NCI-H526 (cell line): ENCODE measurements at regions not wholly inside any gene's neighbourhood (a gene's known extent, or its start where the extent isn't known, plus 50 kb on each side); places are given as distances from the start of the nearest gene placed in this dataset.
"Not testable (repeated sequence)": the region's sequence is repeated elsewhere in the genome, so short reads cannot be mapped to it uniquely, and the experiment has no call there.

Experiments
- DNase-seq, 2 experiments: peaks; one replicate each; lab custom pipeline; 2025; lab: John Stamatoyannopoulos, UW

- DNase-seq = no peak
Observed at GRCh38 chr12:63040526-63041220, 105.7 kb upstream of the PPM1H start.

DNA sequence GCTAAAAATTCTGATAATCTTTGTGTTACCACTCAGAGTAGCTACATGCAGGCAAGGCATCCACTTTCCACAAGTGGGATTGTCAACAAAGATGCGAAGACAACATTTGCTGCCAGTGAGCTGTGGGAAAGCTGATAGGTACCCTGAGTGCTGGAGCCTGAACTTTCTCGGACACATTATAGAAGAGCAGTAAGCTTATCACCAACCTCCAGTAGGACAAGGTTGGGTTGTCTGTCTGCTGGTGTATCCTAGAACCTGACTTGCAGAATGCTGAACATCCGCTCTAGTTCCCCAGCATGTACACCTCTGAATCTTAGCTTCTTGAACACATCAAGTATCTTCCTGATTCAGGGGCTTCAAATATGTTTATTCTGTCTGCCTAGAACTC, 103.8 kb upstream of the PPM1H start:
- no peak for DNase-seq

DNA sequence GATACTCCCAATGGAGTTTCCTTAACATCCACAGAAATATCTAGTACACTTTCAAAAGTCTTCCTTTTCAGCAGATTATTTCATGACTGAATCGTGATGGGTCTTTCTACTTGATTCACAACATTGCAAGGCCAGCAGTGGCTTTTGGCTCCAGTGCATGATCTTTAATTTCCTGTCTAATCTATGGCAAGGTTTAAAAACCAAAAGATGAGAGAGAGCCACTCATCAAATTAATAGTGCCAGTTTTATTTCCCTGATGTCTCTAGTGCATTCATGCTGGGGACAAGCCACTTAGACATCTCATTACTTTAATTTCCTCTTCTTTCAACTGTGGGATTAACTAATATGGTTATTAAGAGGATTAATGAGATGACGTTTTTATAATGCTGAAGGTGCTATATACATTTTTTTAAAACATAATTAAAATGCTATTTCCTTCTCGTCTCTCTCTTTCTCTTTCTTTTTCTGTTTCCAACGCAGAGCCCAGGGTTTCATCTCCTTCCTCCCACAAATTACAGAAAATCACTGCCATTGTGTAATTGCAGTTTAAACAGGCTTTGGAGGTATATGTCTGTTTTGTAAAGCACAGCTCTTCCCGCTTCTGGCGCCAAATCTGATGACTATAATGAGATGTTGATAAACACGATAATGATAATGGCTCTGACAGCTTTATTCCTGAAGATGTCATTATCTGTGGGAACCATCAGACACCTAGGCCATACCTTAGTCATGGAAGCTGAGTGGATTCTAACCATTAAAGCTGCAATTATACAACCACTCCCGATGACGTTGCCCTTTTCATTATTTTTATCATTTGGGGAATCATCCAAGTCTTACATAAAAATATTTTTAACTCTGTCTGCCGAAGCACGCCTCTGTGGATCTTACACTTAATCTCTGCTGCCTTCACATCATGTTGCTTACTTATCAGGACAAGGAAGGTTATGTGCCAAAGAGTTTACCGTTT, 103.1 kb upstream of the PPM1H start:
- DNase-seq = no peak

GRCh38 chr12:63036974-63037335, 102.0 kb upstream of the PPM1H start:
- DNase-seq = no peak

DNA sequence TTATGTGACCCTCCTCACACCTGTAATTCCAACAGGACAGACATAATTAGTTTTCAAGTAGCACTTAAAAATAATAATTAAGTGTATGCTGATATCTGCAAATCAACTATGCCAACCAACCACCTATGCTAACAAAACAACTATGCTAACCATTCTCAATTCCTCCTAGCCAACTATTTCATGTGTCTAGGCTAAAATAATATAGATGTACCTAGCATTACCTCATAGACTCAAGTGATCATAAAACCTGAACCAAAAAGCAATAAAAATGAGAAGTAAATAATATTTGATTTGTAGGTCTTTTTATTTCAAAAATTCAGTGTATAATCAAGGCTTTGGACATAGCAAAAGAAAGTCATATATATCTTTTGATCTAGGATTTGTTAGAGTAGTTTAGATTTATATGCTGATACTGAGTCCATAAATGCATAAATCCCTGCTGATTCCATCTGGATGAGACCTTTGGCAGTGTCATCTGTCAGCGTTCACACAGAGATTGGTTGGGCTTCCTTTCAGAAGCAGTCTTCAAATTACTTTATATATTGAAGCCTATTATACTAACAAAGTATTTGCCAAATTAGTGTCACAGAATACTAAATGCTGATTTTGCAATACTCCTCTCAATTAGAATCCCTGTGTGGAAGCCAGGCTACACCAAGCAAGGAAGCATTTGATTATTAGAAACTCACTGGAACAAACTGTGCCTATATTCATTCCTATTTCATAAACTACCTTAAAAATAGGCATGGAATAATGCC, 101.4 kb upstream of the PPM1H start:
- DNase-seq = no peak

DNA sequence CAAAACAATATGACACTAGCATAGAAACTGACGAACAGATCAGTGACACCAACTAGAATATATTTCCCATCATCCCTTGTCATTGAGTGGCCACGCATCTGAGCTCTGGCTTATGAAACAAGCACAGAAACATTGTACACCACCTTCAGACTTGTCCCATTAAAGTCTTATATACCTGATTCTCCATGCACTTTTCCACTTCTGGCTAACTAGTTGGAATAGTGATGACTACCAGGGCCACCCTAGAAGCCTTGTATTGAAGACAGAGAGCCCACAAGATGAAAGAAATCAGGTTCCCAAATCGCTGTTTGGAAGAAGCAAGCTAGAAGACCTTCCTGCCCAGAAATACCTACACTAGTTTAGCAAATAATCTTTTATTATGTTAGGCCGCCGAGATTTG, 99.7 kb upstream of the PPM1H start:
- no peak for DNase-seq

- no peak for DNase-seq
Observed at GRCh38 chr12:63029676-63030075, 94.7 kb upstream of the PPM1H start.

DNA sequence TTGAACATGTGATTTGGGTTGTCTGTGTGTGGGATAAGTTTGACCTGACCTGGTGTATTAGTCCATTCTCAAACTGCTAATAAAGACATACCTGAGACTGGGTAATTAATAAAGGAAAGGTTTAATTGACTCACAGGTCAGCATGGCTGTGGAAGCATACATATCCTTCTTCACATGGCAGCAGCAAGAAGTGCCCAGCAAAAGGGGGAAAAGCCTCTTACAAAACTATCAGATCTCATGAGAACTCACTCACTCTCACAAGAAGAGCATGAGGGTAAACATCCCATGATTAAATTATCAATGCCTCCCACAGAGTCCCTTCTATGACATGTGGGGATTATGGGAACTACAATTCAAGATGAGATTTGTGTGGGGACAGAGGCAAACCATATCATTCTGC, 94.0 kb upstream of the PPM1H start:
- DNase-seq = no peak

GRCh38 chr12:63025116-63025515, 90.2 kb upstream of the PPM1H start:
- peak in 1 of 2 experiments; percentile 33 for DNase-seq

GRCh38 chr12:63023926-63024325, 89.0 kb upstream of the PPM1H start:
- no peak for DNase-seq

- peak in 1 of 2 experiments; percentile 7 for DNase-seq
Observed at GRCh38 chr12:63021116-63021515, 86.2 kb upstream of the PPM1H start.

GRCh38 chr12:63020269-63020668, 85.3 kb upstream of the PPM1H start:
- DNase-seq = peak in 1 of 2 experiments; percentile 11

DNA sequence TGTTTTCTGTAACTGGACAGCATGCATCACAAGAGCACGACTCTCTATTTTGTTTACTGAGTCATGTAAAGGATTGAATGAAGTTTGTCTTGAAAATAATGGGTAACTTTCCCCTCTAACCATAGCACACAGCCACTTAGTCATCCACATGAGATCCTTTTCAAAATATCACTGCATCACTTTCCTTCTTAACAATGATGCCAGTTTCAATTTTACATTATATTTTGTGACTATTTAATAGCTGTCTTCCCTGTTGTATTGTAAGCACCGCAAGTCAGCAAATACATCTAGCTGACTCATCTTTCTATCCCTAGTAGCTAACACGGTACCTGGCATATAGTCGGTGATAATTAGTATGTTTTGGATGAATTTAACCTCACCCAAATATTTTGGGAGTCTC, 83.3 kb upstream of the PPM1H start:
- DNase-seq = no peak

GRCh38 chr12:63013302-63013701, 78.4 kb upstream of the PPM1H start:
- DNase-seq = no peak

DNA sequence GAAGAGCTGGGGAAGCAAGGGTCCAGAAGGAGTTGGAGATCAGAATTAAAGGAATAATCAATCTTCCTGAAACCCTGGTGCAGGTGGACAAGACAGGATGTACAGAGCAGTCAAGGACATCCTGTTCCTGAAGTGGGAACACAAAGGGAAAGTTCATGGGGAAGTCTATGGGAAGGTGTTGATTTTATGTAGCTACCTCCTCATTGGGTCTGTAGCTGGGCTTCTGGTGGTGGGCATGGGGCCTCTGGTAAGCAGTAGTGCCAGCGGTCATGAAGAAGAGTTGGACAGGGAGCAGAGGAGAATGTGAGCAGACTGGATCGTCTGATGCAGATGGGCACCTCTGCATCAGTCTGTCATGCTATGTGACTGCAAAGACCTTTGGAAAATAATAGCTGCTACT, 75.7 kb upstream of the PPM1H start:
- no peak for DNase-seq

DNA sequence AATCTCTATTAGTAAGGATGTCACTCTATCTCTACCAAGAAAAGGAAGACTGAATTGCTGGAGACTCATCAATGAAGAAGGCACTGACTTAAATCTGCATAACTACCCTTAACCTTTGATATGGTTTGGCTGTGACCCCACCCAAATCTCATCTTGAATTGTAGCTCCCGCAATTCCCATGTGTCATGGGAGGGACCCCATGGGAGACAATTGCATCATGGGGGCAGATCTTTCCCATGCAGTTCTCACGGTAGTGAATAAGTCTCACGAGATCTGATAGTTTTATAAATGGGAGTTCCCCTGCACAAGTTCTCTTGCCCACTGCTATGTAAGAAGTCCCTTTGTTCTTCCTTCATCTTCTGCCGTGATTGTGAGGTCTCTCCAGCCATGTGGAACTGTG, 73.4 kb upstream of the PPM1H start:
- no peak for DNase-seq

DNA sequence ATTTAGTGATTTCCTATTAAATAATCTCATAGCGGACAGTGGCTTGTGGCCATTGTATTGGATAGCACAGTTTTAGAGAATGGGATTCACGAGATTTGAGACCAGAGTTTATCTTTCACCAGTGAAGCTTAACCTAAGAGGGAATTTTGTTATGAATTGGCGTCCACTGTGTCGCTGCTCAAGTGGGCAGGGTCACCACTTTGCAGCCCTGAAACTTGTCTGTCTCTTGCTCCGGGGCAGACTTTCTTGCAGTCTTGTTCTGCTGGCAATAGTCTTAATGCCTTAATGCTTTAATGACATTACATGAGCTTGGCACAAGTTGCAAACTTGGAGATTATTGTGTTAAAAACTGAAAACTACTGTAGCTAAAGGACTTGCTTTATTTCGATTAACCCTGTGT, 72.8 kb upstream of the PPM1H start:
- DNase-seq = no peak

DNA sequence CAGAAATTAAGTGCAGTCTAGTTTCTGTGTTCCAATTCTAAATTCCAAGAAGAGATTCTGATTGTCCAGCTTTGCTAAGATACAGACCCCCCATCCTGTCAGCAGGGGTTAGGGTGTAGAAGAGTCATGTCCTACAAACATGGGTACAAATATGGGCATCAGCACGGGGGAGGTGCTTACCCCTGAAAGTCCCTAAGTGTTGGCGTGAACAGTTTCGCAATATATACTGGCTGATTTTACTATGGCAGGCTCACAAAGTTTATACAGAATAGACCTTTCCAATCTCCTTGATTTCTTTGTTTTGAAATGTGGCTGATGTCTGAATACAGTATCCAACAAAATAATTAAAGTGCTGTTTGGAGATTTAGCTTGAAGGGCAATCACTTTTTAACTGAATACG, 71.6 kb upstream of the PPM1H start:
- no peak for DNase-seq

GRCh38 chr12:63005382-63005781, 70.4 kb upstream of the PPM1H start:
- no peak for DNase-seq

DNA sequence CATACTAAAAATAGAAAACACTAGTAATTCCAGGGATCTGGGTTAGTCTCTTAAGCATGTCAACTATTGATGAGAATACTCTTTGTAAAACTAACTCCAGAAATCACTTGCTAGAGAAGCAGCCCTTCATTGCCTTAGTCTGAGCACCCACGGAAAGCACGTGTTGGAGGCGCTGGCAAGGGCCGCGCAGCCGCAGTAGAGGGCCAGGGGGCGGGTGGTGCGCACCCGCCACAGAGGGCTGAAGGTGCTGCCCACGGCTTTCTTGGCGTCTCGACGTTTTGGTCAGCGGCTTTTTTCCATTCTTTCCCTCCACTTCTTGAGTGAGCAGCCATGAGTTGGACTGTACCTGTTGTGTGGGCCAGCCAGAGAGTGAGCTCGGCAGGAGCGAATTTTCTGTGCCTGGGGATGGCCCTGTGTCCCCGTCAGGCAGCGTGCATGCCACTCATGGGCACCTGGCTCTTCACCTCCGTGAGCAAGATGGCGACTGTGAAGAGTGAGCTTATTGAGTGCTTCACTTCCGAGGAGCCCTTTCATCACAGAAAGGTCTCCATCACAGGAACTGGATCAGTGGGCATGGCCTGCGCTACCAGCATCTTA, 68.4 kb upstream of the PPM1H start:
- DNase-seq = no peak

- not testable (repeated sequence) for DNase-seq
Observed at GRCh38 chr12:63002059-63002458, 67.1 kb upstream of the PPM1H start.

DNA sequence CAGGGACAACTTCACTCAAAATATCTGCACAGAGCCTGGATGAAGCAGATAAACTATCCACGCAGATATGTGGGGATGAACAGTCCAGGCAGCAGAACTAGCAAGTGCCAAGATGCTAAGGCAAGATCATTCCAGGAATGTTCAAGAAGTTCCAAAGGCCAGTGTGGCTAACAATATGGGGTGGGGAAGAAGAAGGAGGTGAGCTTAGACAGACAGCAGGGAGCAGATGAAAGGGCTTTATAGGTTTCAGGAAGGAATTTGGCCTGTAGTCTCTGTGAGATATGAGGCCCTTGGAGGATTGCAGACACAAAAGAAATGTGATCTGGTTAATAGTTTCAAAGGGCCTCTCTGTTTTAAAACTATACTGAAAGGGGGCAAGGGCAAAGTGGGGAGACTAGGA, 63.5 kb upstream of the PPM1H start:
- no peak for DNase-seq
